Uterus (tissue), 3 donors: ENCODE measurements at regions not wholly inside any gene's neighbourhood (a gene's known extent, or its start where the extent isn't known, plus 50 kb on each side); places are given as distances from the start of the nearest gene placed in this dataset.

ENCODE experiments used
- DNase-seq, 2 donors: peaks; one replicate each; pipeline ENCODE4 v3.0.0-alpha.2; 2019 to 2020
- H3K27ac ChIP-seq, 2 donors: fragments of 200-600 bp; sonication (generic); 1 replicate in 1 of 2; 2 replicates in 1 of 2; pipeline ENCODE4 v1.5.1; 2016 to 2018
- H3K27me3 ChIP-seq, 2 donors: fragments of 200-600 bp; sonication (generic); one replicate each; pipeline ENCODE4 v1.5.1; 2018 to 2019; ENCODE audit warnings: control low read depth in 1 of 2
- H3K36me3 ChIP-seq, 2 donors: fragments of 200-600 bp; sonication (generic); one replicate each; pipeline ENCODE4 v1.5.1; 2019; ENCODE audit warnings: control low read depth in 1 of 2
- H3K4me1 ChIP-seq, 2 donors: fragments of 200-600 bp; sonication (generic); one replicate each; pipeline ENCODE4 v1.5.1; 2018 to 2019; ENCODE audit warnings: control low read depth in 1 of 2
- H3K4me3 ChIP-seq, 2 donors: fragments of 200-600 bp; sonication (generic); 1 replicate in 1 of 2; 2 replicates in 1 of 2; pipeline ENCODE4 v1.5.1; 2018 to 2019; ENCODE audit warnings: mild to moderate bottlenecking in 1 of 2
- H3K9me3 ChIP-seq, 2 donors: fragments of 200-600 bp; sonication (generic); one replicate each; pipeline ENCODE4 v1.5.1; 2019; ENCODE audit warnings: control low read depth in 1 of 2
- CTCF ChIP-seq, 4 experiments: fragments of 200-600 bp in 2 of 4; fragments of 450-650 bp in 2 of 4; sonication (generic) in 2 of 4; IDR thresholded peaks; one replicate each; pipeline ENCODE4 v1.5.1; 2016 to 2019; ENCODE audit warnings: antibody characterized with exemption in 4 of 4, mild to moderate bottlenecking in 2 of 4, moderate library complexity in 1 of 4
- POLR2A ChIP-seq, 2 donors: fragments of 450-650 bp; IDR thresholded peaks; one replicate each; pipeline ENCODE4 v1.6.1; 2016; ENCODE audit warnings: antibody characterized with exemption in 2 of 2, mild to moderate bottlenecking in 1 of 2, moderate library complexity in 1 of 2
- intact Hi-C: fragments of 100-400 bp; cut with DNase I; formaldehyde crosslinking; loops from one replicate; pipeline ENCODE4 v1.15.1; 2023; ENCODE audit warnings: low total_unique reads
- donor health status: DM: yes; HTN: yes; CAD: no.

GRCh38 chr7:35415411-35415822, 161.5 kb upstream of the TBX20 start:
- no peaks in the 10 kb centered on the region for H3K36me3 ChIP-seq
- no peak for DNase-seq
- no peak overlapping the region for H3K27ac ChIP-seq
- TF ChIP-seq POLR2A (IDR thresholded peaks at IDR 0.05), result no peak
- TF ChIP-seq CTCF (IDR thresholded peaks at IDR 0.05), result no peak
- H3K4me3 ChIP-seq, result no peak overlapping the region
- no peaks in the 10 kb centered on the region for H3K4me1 ChIP-seq
- H3K27me3 ChIP-seq, result no peaks in the 10 kb centered on the region
- intact Hi-C loops, result no loop called here
- no peaks in the 10 kb centered on the region for H3K9me3 ChIP-seq

DNA sequence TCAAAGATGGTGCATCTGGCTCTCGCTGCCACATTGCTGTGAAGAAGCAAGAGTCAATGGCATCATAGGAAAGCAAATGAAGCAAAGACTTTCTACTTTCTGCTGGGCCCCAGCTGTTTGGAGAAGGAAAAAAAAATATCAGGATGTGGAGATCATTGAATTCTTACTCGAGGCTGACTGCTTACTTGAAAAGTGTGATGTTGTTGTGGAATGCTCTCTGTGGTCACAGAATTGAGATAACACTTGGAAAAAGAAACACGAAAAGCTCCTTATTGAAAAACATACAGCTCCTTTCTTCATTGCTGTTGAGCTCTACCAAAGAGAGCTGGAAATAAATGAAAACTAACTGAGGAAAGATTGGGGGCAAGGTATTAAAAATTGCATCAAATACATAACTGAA, 157.4 kb upstream of the TBX20 start:
- Histone ChIP-seq H3K36me3 (no peaks in the 10 kb centered on the region), H3K4me1 (no peaks in the 10 kb centered on the region), H3K27me3 (no peaks in the 10 kb centered on the region), H3K4me3 (no peak overlapping the region), H3K9me3 (no peaks in the 10 kb centered on the region), H3K27ac (no peak overlapping the region)
- intact Hi-C loops, result no loop called here
- TF ChIP-seq POLR2A (IDR thresholded peaks at IDR 0.05) (no peak), CTCF (IDR thresholded peaks at IDR 0.05) (no peak)
- no peak for DNase-seq

GRCh38 chr7:35405461-35405860, 151.6 kb upstream of the TBX20 start:
- H3K27ac ChIP-seq, result no peak overlapping the region
- DNase-seq, result no peak
- no peak overlapping the region for H3K4me3 ChIP-seq
- no peaks in the 10 kb centered on the region for H3K36me3 ChIP-seq
- intact Hi-C loops, result no loop called here
- TF ChIP-seq CTCF (IDR thresholded peaks at IDR 0.05), result no peak
- no peak for TF ChIP-seq POLR2A (IDR thresholded peaks at IDR 0.05)
- no peaks in the 10 kb centered on the region for H3K27me3 ChIP-seq
- no peaks in the 10 kb centered on the region for H3K9me3 ChIP-seq
- no peaks in the 10 kb centered on the region for H3K4me1 ChIP-seq

DNA sequence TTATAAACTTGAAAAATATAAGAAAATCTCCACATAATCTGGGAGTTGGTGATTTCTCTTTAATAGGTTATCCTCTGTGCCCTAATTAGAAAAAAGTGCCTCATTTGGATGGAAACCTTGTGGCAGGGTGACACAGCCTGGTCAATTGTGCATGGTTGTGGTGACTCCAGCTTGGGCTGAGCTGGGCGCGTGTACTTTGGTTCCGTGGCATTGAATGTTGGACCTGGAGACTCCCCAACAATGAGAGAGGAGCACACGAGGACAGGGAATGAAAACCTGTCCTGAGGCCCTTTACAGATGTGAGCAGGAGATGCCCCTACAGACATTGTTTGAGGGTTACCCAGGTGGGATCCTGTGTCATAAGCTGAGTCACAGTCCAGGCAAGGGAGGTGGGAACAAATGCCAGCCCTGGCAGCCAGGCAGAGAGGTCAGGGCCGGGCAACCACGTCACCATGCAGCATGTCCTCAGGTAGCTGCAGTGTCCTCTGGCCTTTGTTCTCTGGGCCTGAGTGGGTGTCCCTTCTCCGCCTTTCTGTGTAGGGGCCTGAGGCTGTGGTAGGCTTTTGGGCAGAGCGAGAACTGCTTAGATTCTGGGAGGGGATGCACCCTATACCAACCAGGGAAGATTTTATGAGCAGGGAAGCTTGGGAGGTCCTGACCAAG, 147.4 kb upstream of the TBX20 start:
- Histone ChIP-seq H3K4me3 (no peak overlapping the region), H3K27me3 (no peaks in the 10 kb centered on the region), H3K4me1 (no peaks in the 10 kb centered on the region), H3K27ac (no peak overlapping the region), H3K9me3 (no peaks in the 10 kb centered on the region), H3K36me3 (no peaks in the 10 kb centered on the region)
- no peak for TF ChIP-seq POLR2A (IDR thresholded peaks at IDR 0.05)
- intact Hi-C loops, result no loop called here
- no peak for DNase-seq

DNA sequence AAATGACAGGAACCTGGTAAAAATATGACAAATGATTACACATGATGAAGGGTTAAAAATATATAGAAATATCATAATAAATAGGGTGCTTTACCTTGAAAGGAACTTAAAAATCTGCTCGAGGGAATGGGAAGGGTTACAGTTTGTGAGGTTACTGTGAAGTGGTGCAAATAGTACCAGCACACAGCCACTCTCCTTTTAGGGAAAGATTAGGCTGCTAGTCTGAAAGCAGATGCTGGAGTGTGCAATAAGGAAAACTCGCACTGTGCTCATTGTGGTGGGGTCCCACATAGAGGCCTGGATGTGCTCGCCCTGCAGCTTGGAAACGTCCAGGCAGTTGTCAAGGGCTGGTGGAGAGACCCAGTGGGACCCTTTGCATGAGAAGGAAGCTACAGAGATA, 145.9 kb upstream of the TBX20 start:
- Histone ChIP-seq H3K9me3 (no peaks in the 10 kb centered on the region), H3K27me3 (no peaks in the 10 kb centered on the region), H3K4me1 (no peaks in the 10 kb centered on the region), H3K27ac (no peak overlapping the region), H3K36me3 (no peaks in the 10 kb centered on the region), H3K4me3 (no peak overlapping the region)
- DNase-seq, result no peak
- intact Hi-C loops, result no loop called here
- TF ChIP-seq CTCF (IDR thresholded peaks at IDR 0.05), result no peak
- TF ChIP-seq POLR2A (IDR thresholded peaks at IDR 0.05), result no peak

DNA sequence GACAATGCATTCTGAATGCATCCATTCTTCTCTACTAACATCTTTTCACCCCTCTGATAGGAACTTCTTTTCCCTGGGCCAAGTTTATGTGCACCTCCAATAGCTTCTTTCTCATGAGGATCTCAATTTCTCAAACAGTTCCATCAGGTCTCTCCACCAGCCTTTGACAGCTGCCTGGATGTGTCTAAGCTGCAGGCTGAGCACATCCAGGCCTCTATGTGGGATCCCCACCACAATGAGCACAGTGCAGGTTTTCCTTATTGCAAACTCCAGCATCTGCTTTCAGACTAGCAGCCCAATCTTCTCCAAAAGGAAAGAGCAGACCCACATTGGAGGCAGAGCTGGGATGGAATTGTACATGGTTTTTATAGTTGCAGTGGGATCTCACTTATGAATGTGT, 145.3 kb upstream of the TBX20 start:
- Histone ChIP-seq H3K4me3 (no peak overlapping the region), H3K9me3 (no peaks in the 10 kb centered on the region), H3K27ac (no peak overlapping the region), H3K36me3 (no peaks in the 10 kb centered on the region), H3K4me1 (no peaks in the 10 kb centered on the region), H3K27me3 (no peaks in the 10 kb centered on the region)
- DNase-seq, result no peak
- intact Hi-C loops, result no loop called here
- TF ChIP-seq POLR2A (IDR thresholded peaks at IDR 0.05) (no peak), CTCF (IDR thresholded peaks at IDR 0.05) (no peak)
